ENCODE measurements at regions not wholly inside any gene's neighbourhood (a gene's known extent, or its start where the extent isn't known, plus 50 kb on each side); places are given as distances from the start of the nearest gene placed in this dataset.

GRCh38 chr9:20271096-20271495 lies 351.2 kb downstream of the MLLT3 start:
- Histone ChIP-seq H3K9ac (replicated peaks in 1 of 4; ENCODE audit: extremely low read depth in 1 of 4, low read depth in 3 of 4, low read length in 3 of 4) (no peak overlapping the region), H2BK12ac (ENCODE audit: low read depth, low read length) (no peak overlapping the region), H3K4ac (replicated peaks; ENCODE audit: insufficient read length, low read depth, low read length) (no peak overlapping the region), H3K56ac (replicated peaks; ENCODE audit: insufficient read length, low read depth, low read length) (no peak overlapping the region), H3K79me2 (ENCODE audit: control insufficient read depth in 1 of 2, insufficient read depth in 2 of 2, low read length in 2 of 2) (no peaks in the 10 kb centered on the region), H3K23ac (ENCODE audit: insufficient read length) (no peak overlapping the region), H2AK5ac (ENCODE audit: low read depth, low read length) (no peak overlapping the region), H3K36me3 (ENCODE audit: control insufficient read depth in 2 of 4, insufficient read depth in 4 of 4, low read length in 3 of 4) (no peaks in the 10 kb centered on the region; a peak in 1 of 8 replicates), H4K8ac (ENCODE audit: extremely low read depth, insufficient read depth, low read length) (no peak overlapping the region), H3K27ac (ENCODE audit: low read depth, low read length) (no peak overlapping the region), H3K4me2 (ENCODE audit: insufficient read depth in 1 of 2, low read depth in 2 of 2, low read length in 2 of 2) (no peak overlapping the region), H3K23me2 (ENCODE audit: low read depth, low read length) (no peaks in the 10 kb centered on the region), H3K9me3 (ENCODE audit: insufficient read depth in 2 of 2, low read depth in 1 of 2, low read length in 1 of 2) (peaks cover 8 to 13% of the 10 kb centered on the region in 2 experiments), H2BK20ac (ENCODE audit: low read length) (no peak overlapping the region), H3K79me1 (ENCODE audit: low read depth, low read length) (no peaks in the 10 kb centered on the region), H2BK5ac (ENCODE audit: low read depth, low read length) (no peak overlapping the region), H3K18ac (ENCODE audit: extremely low read depth, low read length) (no peak overlapping the region), H3K4me1 (replicated peaks in 1 of 4; ENCODE audit: control insufficient read depth in 3 of 4, insufficient read depth in 4 of 4, low read length in 3 of 4) (peaks cover 0 to 4% (median 0%) of the 10 kb centered on the region in 4 experiments; a peak in 2 of 7 replicates), H2BK15ac (ENCODE audit: low read length) (no peak overlapping the region), H3K14ac (ENCODE audit: insufficient read length) (no peak overlapping the region), H2AFZ (ENCODE audit: low read length) (no peak overlapping the region), H4K5ac (ENCODE audit: insufficient read length, low read depth, low read length) (no peak overlapping the region), H3K4me3 (ENCODE audit: extremely low read depth in 1 of 4, insufficient read depth in 2 of 4, low read depth in 3 of 4, low read length in 4 of 4) (no peak overlapping the region), H4K20me1 (replicated peaks in 1 of 2; ENCODE audit: control insufficient read depth in 1 of 2, insufficient read depth in 2 of 2, low read length in 2 of 2) (no peaks in the 10 kb centered on the region), H2BK120ac (replicated peaks; ENCODE audit: low read depth, low read length) (no peak overlapping the region), H4K91ac (replicated peaks; ENCODE audit: insufficient read length, low read length) (no peak overlapping the region), H3K27me3 (replicated peaks in 1 of 4; ENCODE audit: control insufficient read depth in 3 of 4, extremely low read depth in 1 of 4, insufficient read depth in 3 of 4, low read length in 3 of 4) (no peaks in the 10 kb centered on the region)
- ChIA-PET POLR2A (ENCODE audit: partially characterized antibody) (no interaction called here), CTCF (ENCODE audit: partially characterized antibody) (interaction anchor here (1.1 to 1.4 kb wide), 2 partner anchors 9 to 11 kb away, joined by 3 to 4 read pairs; no protein-coding TSS in a partner anchor)
- DNase-seq (ENCODE audit: low read depth in 1 of 2, low spot score in 2 of 2) (no peak), FAIRE-seq (no peak)
- no peak for TF ChIP-seq MAX (IDR thresholded peaks at IDR 0.05)
- TF ChIP-seq FOSL1 (IDR thresholded peaks at IDR 0.05; ENCODE audit: insufficient read depth, low read depth, low read length): no peak
- TF ChIP-seq PHF8 (conservative IDR thresholded peaks at IDR 0.05; ENCODE audit: low read depth, low read length): no peak
- no peak for TF ChIP-seq GABPA (IDR thresholded peaks at IDR 0.05; ENCODE audit: borderline replicate concordance, insufficient read depth, low read length)
- no peak for TF ChIP-seq USF2 (IDR thresholded peaks at IDR 0.05; ENCODE audit: low read length)
- 0 out of 4 replicates have a peak, but pooled peaks of 1 of the 2 experiments have one; percentile 15 for TF ChIP-seq RAD21 (IDR thresholded peaks at IDR 0.05 in 1 of 2, conservative IDR thresholded peaks at IDR 0.05 in 1 of 2; ENCODE audit: low read depth in 2 of 2, low read length in 2 of 2)
- TF ChIP-seq CBX5 (IDR thresholded peaks at IDR 0.05; ENCODE audit: low read depth, low read length): no peak
- 90% methylated on average over 1 of the region's 1 CpG; no CpG with 5 or more reads in 1 of the 2 experiments for WGBS, 2 experiments (ENCODE audit: extremely low coverage in 1 of 2, insufficient coverage in 1 of 2, insufficient read length in 1 of 2, insufficient replicate concordance in 2 of 2, low coverage in 1 of 2, low lambda C conversion rate in 2 of 2, missing lambda C conversion rate in 1 of 2)

All from H1 (cell line).